ENCODE measurements at regions not wholly inside any gene's neighbourhood (a gene's known extent, or its start where the extent isn't known, plus 50 kb on each side); places are given as distances from the start of the nearest gene placed in this dataset.

DNA sequence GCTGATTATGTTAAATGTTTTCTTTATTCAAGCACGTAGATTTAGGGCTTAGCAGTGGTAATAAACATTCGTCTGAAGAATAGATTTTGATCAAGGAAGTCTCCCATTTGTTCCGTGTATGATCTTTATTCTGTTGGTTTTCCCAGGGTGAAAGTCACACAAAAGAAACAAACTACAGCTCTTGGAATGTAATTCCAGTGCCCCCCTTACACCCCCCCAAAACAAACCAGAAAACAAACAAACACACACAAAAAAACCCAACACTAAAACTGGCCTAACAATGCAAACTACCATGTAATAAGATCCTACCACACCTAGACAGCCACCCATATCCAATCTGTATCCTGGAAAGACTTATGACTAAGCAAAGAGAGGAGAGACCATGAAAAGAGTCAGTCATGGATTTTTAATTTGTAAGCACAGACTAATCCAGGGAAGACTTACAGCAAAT lies 196.2 kb upstream of the ELL2 start:
- DNase-seq: no peak

GRCh38 chr5:96157077-96157780 lies 195.6 kb upstream of the ELL2 start:
- no peak for DNase-seq

- no peak for DNase-seq
These were observed 193.5 kb upstream of the ELL2 start for GRCh38 chr5:96155147-96155546.

GRCh38 chr5:96151891-96152290 lies 190.2 kb upstream of the ELL2 start:
- no peak for DNase-seq

GRCh38 chr5:96150007-96150406 lies 188.4 kb upstream of the ELL2 start:
- DNase-seq: no peak

DNA sequence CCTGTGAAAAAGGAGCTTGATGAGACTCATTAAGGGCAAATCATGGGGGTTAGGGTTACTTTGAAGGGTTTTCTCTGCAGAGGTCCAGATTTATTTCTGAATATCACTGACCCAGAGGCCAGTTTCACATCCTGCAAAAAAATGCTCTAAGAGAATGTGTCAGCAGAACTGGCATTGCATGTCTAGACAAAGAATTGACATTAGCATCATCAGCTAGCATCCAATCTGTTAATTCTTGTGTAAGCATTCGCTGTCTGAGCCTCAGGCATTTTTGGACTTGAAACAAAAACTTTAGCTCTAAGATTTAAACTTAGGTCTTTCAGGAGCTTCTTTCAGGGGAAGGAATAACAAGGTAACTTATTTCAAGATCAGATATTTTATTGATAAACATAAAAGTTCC lies 187.9 kb upstream of the ELL2 start:
- no peak for DNase-seq

DNA sequence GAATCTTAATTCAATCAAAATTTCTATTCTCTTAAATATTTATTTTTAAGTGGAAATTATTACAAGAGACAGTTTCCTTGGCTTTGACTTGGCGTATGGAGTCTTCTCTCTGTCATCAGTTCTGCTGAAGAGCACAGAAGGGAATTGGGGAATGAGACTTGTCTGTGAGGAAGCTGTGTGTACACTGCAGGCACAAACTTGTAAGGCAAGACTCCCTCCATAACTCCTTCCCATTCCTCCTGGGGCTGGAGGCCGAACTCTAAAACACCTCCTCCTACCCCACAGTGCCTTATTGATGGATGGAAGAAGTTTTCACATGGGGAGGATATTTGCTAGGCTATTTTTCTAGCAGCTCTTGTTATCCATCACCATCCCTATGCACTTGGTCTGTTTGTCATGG lies 187.4 kb upstream of the ELL2 start:
- DNase-seq: no peak

DNA sequence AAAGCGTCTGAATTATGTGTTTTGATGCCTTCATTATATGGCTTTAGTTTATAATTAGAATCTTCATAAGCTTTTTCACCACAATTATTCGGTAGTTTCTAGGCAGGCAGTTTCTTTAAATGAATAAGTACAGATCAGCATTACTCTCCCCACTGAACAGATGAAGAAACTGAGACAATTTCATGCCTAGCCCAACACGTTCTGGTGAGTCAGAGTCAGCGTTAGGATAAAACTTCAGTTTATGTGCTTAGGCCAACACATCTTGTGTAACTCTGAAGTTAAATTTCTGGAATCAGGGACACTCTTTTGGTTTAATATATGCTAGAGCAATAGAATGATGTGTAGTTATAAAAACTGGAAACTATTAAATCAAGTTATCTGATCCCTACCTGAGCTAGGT lies 186.7 kb upstream of the ELL2 start:
- DNase-seq: no peak

DNA sequence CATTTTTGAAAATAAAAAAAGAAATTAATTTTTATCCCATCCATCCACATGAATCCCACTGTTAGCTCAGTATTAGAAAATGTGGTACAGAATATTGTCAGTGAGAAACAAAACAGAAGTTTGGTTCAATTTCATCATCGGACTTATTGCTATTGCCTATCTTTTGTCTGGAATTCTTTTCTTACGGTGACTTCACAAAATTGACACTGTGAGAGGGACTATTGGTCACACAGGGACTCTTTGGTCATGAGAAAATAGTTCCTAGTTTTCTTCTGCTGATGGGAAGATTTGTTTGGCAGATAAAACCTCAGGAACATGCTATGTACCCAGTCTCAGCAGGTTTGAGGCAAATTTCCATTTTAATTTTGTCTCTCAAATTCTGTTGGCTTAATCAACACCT lies 186.2 kb upstream of the ELL2 start:
- DNase-seq: no peak

- no peak for DNase-seq
These were observed 185.0 kb upstream of the ELL2 start for GRCh38 chr5:96146675-96147074.

- peak in 1 of 3 experiments; percentile 12 for DNase-seq
These were observed 182.6 kb upstream of the ELL2 start for GRCh38 chr5:96144289-96144688.

- DNase-seq: peak in 1 of 3 experiments; percentile 7
These were observed 181.8 kb upstream of the ELL2 start for GRCh38 chr5:96143450-96143849.

DNA sequence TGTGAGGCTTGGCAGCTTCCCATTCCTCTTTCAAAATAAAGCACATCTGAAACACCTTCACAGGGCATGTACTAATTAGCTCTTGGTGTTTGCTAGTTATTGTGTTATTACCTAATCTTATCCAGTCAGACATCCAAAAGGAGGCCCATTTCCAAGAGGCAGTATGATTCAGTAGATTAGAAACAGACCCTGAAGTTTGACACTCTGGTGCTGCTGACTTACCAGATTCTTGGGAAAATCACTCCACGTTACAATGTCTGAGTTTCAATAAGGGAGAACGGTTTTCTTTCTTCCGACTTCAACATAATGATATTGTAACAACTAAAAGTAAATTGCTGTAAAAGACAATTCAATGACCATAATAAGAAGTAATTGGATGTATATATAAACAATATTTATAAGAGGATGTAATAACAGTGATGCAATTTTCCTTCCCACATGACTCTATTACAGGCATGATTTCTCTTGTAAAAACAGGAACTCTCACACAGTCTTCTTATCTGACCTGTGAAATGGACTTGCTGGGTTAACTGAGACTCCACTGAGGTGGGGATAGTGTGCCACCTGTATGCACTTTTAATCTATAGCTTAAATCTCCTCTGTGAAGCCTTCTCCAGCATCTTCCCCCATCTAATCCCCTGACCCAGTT lies 181.3 kb upstream of the ELL2 start:
- no peak for DNase-seq

- no peak for DNase-seq
These were observed 180.6 kb upstream of the ELL2 start for GRCh38 chr5:96142184-96142781.

GRCh38 chr5:96141749-96142148 lies 180.1 kb upstream of the ELL2 start:
- DNase-seq: no peak

- no peak for DNase-seq
These were observed 178.8 kb upstream of the ELL2 start for GRCh38 chr5:96140496-96140895.

- no peak for DNase-seq
These were observed 178.4 kb upstream of the ELL2 start for GRCh38 chr5:96140084-96140483.

DNA sequence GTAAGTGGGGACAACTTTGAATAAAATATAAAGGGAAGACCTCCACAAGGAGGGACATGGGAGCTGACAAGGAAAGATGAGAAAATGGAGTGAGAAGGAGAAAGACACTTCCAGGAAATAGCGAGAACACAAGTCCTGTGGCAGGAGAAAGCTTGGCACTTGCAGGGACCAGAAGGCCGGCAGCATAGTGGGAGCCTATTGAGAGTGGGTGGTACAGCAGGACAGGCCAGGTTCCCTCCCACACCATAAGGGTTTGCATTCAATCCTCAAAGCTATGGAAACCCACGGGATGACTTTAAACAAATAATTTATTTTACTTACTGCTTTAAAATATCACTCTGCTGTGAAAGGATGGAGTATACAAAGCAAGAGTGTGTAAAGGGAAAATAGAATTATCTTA lies 173.2 kb upstream of the ELL2 start:
- DNase-seq: no peak

GRCh38 chr5:96133341-96134079 lies 171.9 kb upstream of the ELL2 start:
- no peak for DNase-seq

GRCh38 chr5:96129276-96129675 lies 167.6 kb upstream of the ELL2 start:
- DNase-seq: no peak

- DNase-seq: no peak
These were observed 166.7 kb upstream of the ELL2 start for GRCh38 chr5:96128204-96128864.

DNA sequence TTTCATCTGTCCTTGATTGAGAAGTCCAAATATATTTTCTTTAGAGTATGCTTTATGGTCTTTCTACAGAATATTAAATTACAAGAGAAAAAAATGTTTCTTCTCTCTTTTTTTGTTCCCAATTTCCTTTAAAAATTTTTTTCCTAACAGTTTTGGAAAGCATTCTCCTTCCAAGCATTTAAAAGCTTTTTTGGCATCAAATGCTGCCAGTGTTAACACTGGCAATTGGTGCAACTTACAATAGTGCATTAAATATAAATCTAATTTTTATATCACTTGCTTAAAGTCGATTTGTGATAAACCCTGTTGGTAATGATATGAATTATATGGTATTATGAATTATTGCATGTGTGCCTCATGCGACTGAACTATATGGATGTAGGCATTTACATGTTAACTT lies 165.9 kb upstream of the ELL2 start:
- DNase-seq: no peak

- no peak for DNase-seq
These were observed 163.7 kb upstream of the ELL2 start for GRCh38 chr5:96125231-96125891.
